Right lobe of liver (tissue), 6 donors: ENCODE measurements at regions not wholly inside any gene's neighbourhood (a gene's known extent, or its start where the extent isn't known, plus 50 kb on each side); places are given as distances from the start of the nearest gene placed in this dataset.
"Not testable (repeated sequence)": the region's sequence is repeated elsewhere in the genome, so short reads cannot be mapped to it uniquely, and the experiment has no call there.

Experiments
- ATAC-seq, 4 donors: fragments of 200-7000 bp; cut with Tn5 transposase; one replicate each; pipeline ENCODE4 v1.9.1; 2020; ENCODE audit warnings: mild to moderate bottlenecking in 4 of 4, moderate library complexity in 4 of 4
- DNase-seq, 3 donors: peaks; one replicate each; pipeline ENCODE4 v3.0.0-alpha.2; 2020
- H3K27ac ChIP-seq, 3 donors: fragments of 200-600 bp; one replicate each; pipeline ENCODE4 v1.8.0; 2022
- H3K27me3 ChIP-seq, 2 donors: fragments of 200-600 bp; one replicate each; pipeline ENCODE4 v1.8.0; 2022
- H3K36me3 ChIP-seq, 4 donors: fragments of 200-600 bp; sonication (generic) in 1 of 4; one replicate each; pipeline versions ENCODE4 v1.5.1 to v1.8.0; 2017 to 2022; ENCODE audit warnings: control low read depth in 1 of 4
- H3K4me1 ChIP-seq, 4 donors: fragments of 200-600 bp; sonication (generic) in 1 of 4; one replicate each; pipeline versions ENCODE4 v1.5.1 to v1.8.0; 2017 to 2022; ENCODE audit warnings: control low read depth in 1 of 4
- H3K4me3 ChIP-seq, 3 donors: fragments of 200-600 bp; one replicate each; pipeline ENCODE4 v1.8.0; 2022
- H3K9me3 ChIP-seq, 4 donors: fragments of 200-600 bp; sonication (generic) in 1 of 4; one replicate each; pipeline versions ENCODE4 v1.5.1 to v1.8.0; 2017 to 2022; ENCODE audit warnings: control low read depth in 1 of 4
- POLR2A ChIP-seq: fragments of 450-650 bp; IDR thresholded peaks from one replicate; pipeline ENCODE4 v1.6.1; 2017; ENCODE audit warnings: antibody characterized with exemption, mild to moderate bottlenecking
- WGBS: methylation state at CpG from one replicate; pipeline ENCODE4 v1.1.6; 2018; ENCODE audit warnings: low coverage, low lambda C conversion rate; ENCODE audit not compliant: insufficient coverage; ENCODE audit errors: missing lambda C conversion rate; 5-methylcytosine and 5-hydroxymethylcytosine counted together
- intact Hi-C, 2 donors: fragments of 100-400 bp; cut with DNase I; formaldehyde crosslinking; loops; one replicate each; pipeline versions ENCODE4 v1.11.2 to v1.14.1; 2022
- TF ChIP-seq, protein P1 (sequence below), 4 donors: fragments of 200-600 bp in 3 of 4; fragments of 450-650 bp in 1 of 4; IDR thresholded peaks; one replicate each; pipeline versions ENCODE4 v1.5.1 to v1.8.0; 2016 to 2022; ENCODE audit warnings: antibody characterized with exemption in 4 of 4, mild to moderate bottlenecking in 2 of 4
- donor health status: DM: no; HTN: yes; CAD: no.
- donor health status: DM: no; HTN: no; CAD: no.
- donor health status: DM: no; HTN: no; CAD: no.
- donor health status: DM: no; HTN: yes; CAD: no.
- donor health status: DM: no; HTN: yes; CAD: no.

DNA sequence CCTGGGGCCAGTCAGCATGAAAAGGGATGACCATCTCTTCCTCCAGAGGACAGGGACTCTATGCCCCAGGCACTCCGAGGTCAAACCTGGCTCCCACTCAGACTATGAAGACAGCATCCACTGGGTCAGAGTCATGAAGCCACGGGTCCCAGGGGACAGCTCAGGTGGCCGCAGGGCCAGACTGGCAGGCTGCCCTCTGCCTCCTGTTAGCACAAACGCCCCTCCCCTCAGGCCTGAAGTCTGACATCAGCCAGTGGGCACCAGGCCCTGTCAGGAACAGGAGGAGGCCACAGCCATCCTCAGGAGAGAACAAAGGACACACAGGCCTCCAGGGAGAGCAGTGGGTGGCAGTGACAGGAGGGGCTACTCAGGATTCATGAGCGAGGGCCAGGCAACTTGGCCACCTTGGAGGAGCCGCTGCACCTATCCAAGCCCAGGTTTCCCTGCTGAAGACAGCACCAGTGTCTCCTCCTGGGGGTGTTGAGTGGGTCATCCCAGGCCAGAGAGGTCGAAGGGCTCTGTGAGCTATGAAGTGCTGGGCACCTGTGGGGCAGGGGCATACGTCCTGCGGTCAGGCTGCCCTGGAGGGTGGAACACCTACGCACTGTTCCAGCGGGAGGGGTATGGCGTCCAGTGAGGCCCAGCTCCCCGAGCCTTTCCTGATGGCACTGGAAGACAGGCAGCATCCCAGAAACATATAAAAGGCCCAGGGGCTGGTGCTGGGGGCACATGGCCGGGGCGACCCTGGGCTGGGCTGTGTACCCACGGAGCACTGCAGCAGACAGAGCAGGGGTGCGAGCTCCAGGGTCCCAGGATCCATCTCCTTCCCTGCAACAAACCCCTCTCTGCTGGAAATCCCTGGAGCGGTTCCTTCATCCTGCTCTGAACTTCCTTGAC, 171.0 kb upstream of the FOXD4L5 start:
- H3K4me1 ChIP-seq, H3K27me3 ChIP-seq, H3K36me3 ChIP-seq, H3K4me3 ChIP-seq, H3K27ac ChIP-seq, DNase-seq, intact Hi-C loops, H3K9me3 ChIP-seq: not testable (repeated sequence)
- peak in 1 of 4 donors; percentile 26 for ATAC-seq
- WGBS = 70% methylated on average over 2 of the region's 18 CpGs

DNA sequence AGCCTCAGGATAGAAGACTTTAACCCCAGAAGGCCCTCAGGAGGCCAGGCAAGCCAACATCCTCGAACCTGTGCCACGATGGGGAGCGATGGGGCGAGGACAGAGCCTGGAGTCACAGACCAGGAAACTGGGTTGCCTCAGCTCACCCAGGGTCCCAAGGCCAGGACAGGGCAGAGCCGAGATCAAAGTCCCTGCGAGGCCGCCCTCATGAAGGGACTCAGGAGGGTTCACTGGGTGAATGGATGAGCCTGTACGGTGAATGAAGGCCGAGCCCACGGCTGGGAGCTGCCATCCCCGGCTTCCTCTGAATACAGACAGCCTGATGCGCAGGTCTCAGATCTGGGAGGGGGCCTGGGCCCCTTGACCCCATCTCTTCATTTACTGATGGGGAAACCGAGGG, 170.1 kb upstream of the FOXD4L5 start:
- intact Hi-C loops, H3K4me1 ChIP-seq, H3K27ac ChIP-seq, H3K4me3 ChIP-seq, H3K9me3 ChIP-seq, ATAC-seq, H3K27me3 ChIP-seq, H3K36me3 ChIP-seq, DNase-seq: not testable (repeated sequence)
- WGBS = no CpG with 5 or more reads among the region's 13 CpGs

DNA sequence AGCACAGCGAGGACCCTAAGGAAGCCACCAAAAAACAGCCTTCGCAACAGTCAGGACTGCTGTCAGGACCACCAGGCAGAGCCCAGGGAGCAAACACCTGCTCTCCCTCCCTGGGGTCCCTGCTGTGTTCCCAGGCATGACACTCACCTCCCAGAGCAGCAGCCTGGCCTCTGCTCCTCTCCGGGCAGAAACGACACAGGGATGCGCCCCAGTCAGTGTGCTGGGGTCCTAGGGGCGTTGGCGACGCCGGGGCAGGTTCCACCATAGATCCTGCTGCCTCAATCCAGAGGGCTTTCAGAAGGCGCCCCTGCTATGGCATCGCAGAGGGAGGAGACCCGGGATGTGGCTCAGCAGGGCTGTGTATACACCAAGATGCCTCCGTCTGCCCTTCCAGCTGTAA, 169.7 kb upstream of the FOXD4L5 start:
- DNase-seq, intact Hi-C loops, H3K4me1 ChIP-seq, H3K4me3 ChIP-seq, ATAC-seq, H3K27me3 ChIP-seq, H3K27ac ChIP-seq, H3K36me3 ChIP-seq, H3K9me3 ChIP-seq: not testable (repeated sequence)
- no CpG with 5 or more reads among the region's 13 CpGs for WGBS

- H3K9me3 ChIP-seq, ATAC-seq, H3K4me1 ChIP-seq, H3K27me3 ChIP-seq, DNase-seq, H3K36me3 ChIP-seq, H3K27ac ChIP-seq, H3K4me3 ChIP-seq, intact Hi-C loops: not testable (repeated sequence)
- WGBS = 25% methylated on average over 2 of the region's 2 CpGs
Observed at GRCh38 chr9:65454034-65454433, 169.0 kb upstream of the FOXD4L5 start.

- H3K4me3 ChIP-seq, intact Hi-C loops, H3K27ac ChIP-seq, H3K27me3 ChIP-seq, H3K36me3 ChIP-seq, H3K9me3 ChIP-seq, H3K4me1 ChIP-seq: not testable (repeated sequence)
- ATAC-seq (peak in 1 of 4 donors; percentile 22), DNase-seq (peak in 1 of 3 donors; percentile 32)
- WGBS = 46% methylated on average over 3 of the region's 12 CpGs
Observed at GRCh38 chr9:65449886-65450610, 165.0 kb upstream of the FOXD4L5 start.

DNA sequence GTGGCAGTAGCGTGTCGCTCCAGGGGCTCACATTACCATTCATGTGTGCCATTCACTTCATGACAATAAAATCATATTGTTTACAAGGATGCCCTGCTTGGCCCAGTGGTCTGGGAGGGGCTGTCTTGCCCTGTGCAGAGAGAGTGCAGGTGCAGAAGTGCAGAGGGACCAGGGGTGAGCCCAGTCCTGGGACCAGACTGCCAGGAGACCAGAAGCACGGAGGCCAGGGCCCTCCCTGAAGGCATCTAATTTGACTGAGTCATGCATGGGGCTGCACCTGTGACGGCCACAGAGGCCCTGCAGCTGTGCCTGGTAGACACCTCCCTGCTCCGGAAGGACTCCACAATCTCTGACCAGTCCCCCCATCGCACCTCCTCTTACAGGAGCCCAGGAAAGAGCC, 164.4 kb upstream of the FOXD4L5 start:
- H3K36me3 ChIP-seq = no peaks in the 10 kb centered on the region
- no peaks in the 10 kb centered on the region for H3K27me3 ChIP-seq
- no peaks in the 10 kb centered on the region for H3K4me1 ChIP-seq
- TF ChIP-seq, protein P1, sequence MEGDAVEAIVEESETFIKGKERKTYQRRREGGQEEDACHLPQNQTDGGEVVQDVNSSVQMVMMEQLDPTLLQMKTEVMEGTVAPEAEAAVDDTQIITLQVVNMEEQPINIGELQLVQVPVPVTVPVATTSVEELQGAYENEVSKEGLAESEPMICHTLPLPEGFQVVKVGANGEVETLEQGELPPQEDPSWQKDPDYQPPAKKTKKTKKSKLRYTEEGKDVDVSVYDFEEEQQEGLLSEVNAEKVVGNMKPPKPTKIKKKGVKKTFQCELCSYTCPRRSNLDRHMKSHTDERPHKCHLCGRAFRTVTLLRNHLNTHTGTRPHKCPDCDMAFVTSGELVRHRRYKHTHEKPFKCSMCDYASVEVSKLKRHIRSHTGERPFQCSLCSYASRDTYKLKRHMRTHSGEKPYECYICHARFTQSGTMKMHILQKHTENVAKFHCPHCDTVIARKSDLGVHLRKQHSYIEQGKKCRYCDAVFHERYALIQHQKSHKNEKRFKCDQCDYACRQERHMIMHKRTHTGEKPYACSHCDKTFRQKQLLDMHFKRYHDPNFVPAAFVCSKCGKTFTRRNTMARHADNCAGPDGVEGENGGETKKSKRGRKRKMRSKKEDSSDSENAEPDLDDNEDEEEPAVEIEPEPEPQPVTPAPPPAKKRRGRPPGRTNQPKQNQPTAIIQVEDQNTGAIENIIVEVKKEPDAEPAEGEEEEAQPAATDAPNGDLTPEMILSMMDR (IDR thresholded peaks at IDR 0.05) = no peak
- TF ChIP-seq POLR2A = no peak
- WGBS = 72% methylated on average over 3 of the region's 6 CpGs
- ATAC-seq (peak in 1 of 4 donors; percentile 13), DNase-seq (peak in 1 of 3 donors; percentile 9)
- no peak overlapping the region for H3K4me3 ChIP-seq
- H3K9me3 ChIP-seq = no peaks in the 10 kb centered on the region
- intact Hi-C loops = no loop called here
- H3K27ac ChIP-seq = no peak overlapping the region

GRCh38 chr9:65447146-65447545, 162.1 kb upstream of the FOXD4L5 start:
- ATAC-seq, H3K27me3 ChIP-seq: not testable (repeated sequence)
- WGBS = 27% methylated on average over 2 of the region's 7 CpGs

DNA sequence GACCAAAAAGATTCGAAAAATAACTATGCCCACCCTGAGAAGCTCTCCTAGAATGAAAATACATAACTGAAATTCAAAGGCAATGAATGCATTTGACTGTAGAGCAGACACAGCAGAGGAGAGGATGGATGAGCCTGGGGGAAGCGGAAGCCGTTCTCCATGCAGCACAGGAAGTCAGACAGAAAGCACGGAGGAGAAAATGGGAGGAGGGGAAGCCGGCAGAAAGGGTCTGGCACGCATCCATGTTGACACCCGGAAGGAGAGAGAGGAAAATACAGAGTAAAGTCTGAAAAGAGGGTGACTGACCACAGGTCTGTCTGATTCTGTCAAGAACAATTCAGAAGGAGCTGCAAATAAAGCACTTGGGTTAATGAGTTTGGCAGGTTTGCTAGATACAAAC, 161.0 kb upstream of the FOXD4L5 start:
- intact Hi-C loops, DNase-seq, H3K27me3 ChIP-seq, H3K4me1 ChIP-seq, ATAC-seq, H3K36me3 ChIP-seq, H3K4me3 ChIP-seq, H3K9me3 ChIP-seq, H3K27ac ChIP-seq: not testable (repeated sequence)
- WGBS = 72% methylated on average over 7 of the region's 7 CpGs

More at GRCh38 chr9:65447146-65447545, 162.1 kb upstream of the FOXD4L5 start:
- H3K4me1 ChIP-seq, intact Hi-C loops, H3K36me3 ChIP-seq, H3K4me3 ChIP-seq, H3K27ac ChIP-seq, H3K9me3 ChIP-seq: not testable (repeated sequence)
- peak in 1 of 3 donors; percentile 7 for DNase-seq
